Breast epithelium (tissue), 4 donors: ENCODE measurements at regions not wholly inside any gene's neighbourhood (a gene's known extent, or its start where the extent isn't known, plus 50 kb on each side); places are given as distances from the start of the nearest gene placed in this dataset.

ENCODE experiments used
- DNase-seq, 2 donors: peaks; one replicate each; pipeline ENCODE4 v3.0.0-alpha.2; 2019; ENCODE audit warnings: low spot score in 2 of 2
- H3K27ac ChIP-seq, 2 donors: fragments of 200-600 bp; sonication (generic) in 1 of 2; one replicate each; pipeline ENCODE4 v1.5.1; 2016 to 2019; ENCODE audit warnings: mild to moderate bottlenecking in 1 of 2
- H3K27me3 ChIP-seq, 2 donors: fragments of 200-600 bp; sonication (generic) in 1 of 2; one replicate each; pipeline versions ENCODE4 v1.5.1 to v1.6.0; 2017 to 2019; ENCODE audit warnings: control low read depth in 1 of 2, mild to moderate bottlenecking in 1 of 2
- H3K36me3 ChIP-seq: fragments of 200-600 bp; one replicate; pipeline ENCODE4 v1.5.1; 2019
- H3K4me1 ChIP-seq, 2 donors: fragments of 200-600 bp; sonication (generic); one replicate each; pipeline ENCODE4 v1.5.1; 2016 to 2019; ENCODE audit warnings: control low read depth in 1 of 2
- H3K4me3 ChIP-seq, 3 donors: fragments of 200-600 bp; sonication (generic); 1 replicate in 2 of 3; 2 replicates in 1 of 3; pipeline ENCODE4 v1.5.1; 2016 to 2019; ENCODE audit warnings: mild to moderate bottlenecking in 3 of 3, moderate library complexity in 2 of 3
- H3K9me3 ChIP-seq, 2 donors: fragments of 200-600 bp; sonication (generic) in 1 of 2; one replicate each; pipeline ENCODE4 v1.5.1; 2016 to 2019; ENCODE audit warnings: control low read depth in 1 of 2
- CTCF ChIP-seq, 3 donors: fragments of 450-650 bp; IDR thresholded peaks; one replicate each; pipeline ENCODE4 v1.5.1; 2016 to 2017; ENCODE audit warnings: antibody characterized with exemption in 3 of 3, mild to moderate bottlenecking in 3 of 3, moderate library complexity in 3 of 3
- POLR2A ChIP-seq: fragments of 450-650 bp; IDR thresholded peaks from one replicate; pipeline ENCODE4 v1.6.1; 2016; ENCODE audit warnings: antibody characterized with exemption, mild to moderate bottlenecking, moderate library complexity
- POLR2AphosphoS5 ChIP-seq, 3 donors: sonication (generic); formaldehyde crosslinking; IDR thresholded peaks; one replicate each; pipeline ENCODE4 v1.6.1; 2017; ENCODE audit warnings: antibody characterized with exemption in 3 of 3
- intact Hi-C: fragments of 100-400 bp; cut with DNase I; formaldehyde crosslinking; loops from one replicate; pipeline ENCODE4 v1.15.1; 2023; ENCODE audit warnings: low total_unique reads

GRCh38 chr3:30130391-30130790, 476.0 kb upstream of the TGFBR2 start:
- intact Hi-C loops, result no loop called here
- DNase-seq, result no peak

GRCh38 chr3:30131191-30131590, 475.2 kb upstream of the TGFBR2 start:
- H3K36me3 ChIP-seq, result no peaks in the 10 kb centered on the region
- TF ChIP-seq POLR2AphosphoS5 (IDR thresholded peaks at IDR 0.05), result no peak
- TF ChIP-seq POLR2A, result no peak
- no peak for TF ChIP-seq CTCF (IDR thresholded peaks at IDR 0.05)
- H3K9me3 ChIP-seq, result peaks cover 0 to 1% of the 10 kb centered on the region in 2 donors
- H3K27me3 ChIP-seq, result no peaks in the 10 kb centered on the region
- H3K27ac ChIP-seq, result no peak overlapping the region
- no peaks in the 10 kb centered on the region for H3K4me1 ChIP-seq
- no peak overlapping the region for H3K4me3 ChIP-seq
- intact Hi-C loops, result no loop called here
- DNase-seq, result no peak

More at GRCh38 chr3:30130391-30130790, 476.0 kb upstream of the TGFBR2 start:
- Histone ChIP-seq H3K27me3 (no peaks in the 10 kb centered on the region), H3K9me3 (no peaks in the 10 kb centered on the region), H3K27ac (no peak overlapping the region), H3K36me3 (no peaks in the 10 kb centered on the region), H3K4me3 (no peak overlapping the region), H3K4me1 (no peaks in the 10 kb centered on the region)
- no peak for TF ChIP-seq POLR2AphosphoS5 (IDR thresholded peaks at IDR 0.05)
- no peak for TF ChIP-seq CTCF (IDR thresholded peaks at IDR 0.05)
- TF ChIP-seq POLR2A, result no peak

- Histone ChIP-seq H3K9me3 (peaks cover 0 to 15% of the 10 kb centered on the region in 2 donors), H3K27ac (no peak overlapping the region), H3K27me3 (no peaks in the 10 kb centered on the region), H3K4me1 (no peaks in the 10 kb centered on the region), H3K36me3 (no peaks in the 10 kb centered on the region), H3K4me3 (no peak overlapping the region)
- DNase-seq, result no peak
- TF ChIP-seq CTCF (IDR thresholded peaks at IDR 0.05) (no peak), POLR2AphosphoS5 (IDR thresholded peaks at IDR 0.05) (no peak), POLR2A (no peak)
- intact Hi-C loops, result no loop called here
Observed at GRCh38 chr3:30135190-30135589, 471.2 kb upstream of the TGFBR2 start.

GRCh38 chr3:30139283-30139682, 467.1 kb upstream of the TGFBR2 start:
- Histone ChIP-seq H3K4me3 (no peak overlapping the region), H3K36me3 (no peaks in the 10 kb centered on the region), H3K27ac (no peak overlapping the region), H3K27me3 (no peaks in the 10 kb centered on the region), H3K4me1 (no peaks in the 10 kb centered on the region), H3K9me3 (peaks cover 0 to 15% of the 10 kb centered on the region in 2 donors)
- DNase-seq, result no peak
- intact Hi-C loops, result no loop called here
- no peak for TF ChIP-seq CTCF (IDR thresholded peaks at IDR 0.05)
- no peak for TF ChIP-seq POLR2A
- TF ChIP-seq POLR2AphosphoS5 (IDR thresholded peaks at IDR 0.05), result no peak

- H3K36me3 ChIP-seq, result no peaks in the 10 kb centered on the region
- no peak for DNase-seq
- TF ChIP-seq POLR2AphosphoS5 (IDR thresholded peaks at IDR 0.05) (no peak), CTCF (IDR thresholded peaks at IDR 0.05) (no peak), POLR2A (no peak)
- H3K9me3 ChIP-seq, result peaks cover 0 to 15% of the 10 kb centered on the region in 2 donors
- H3K27ac ChIP-seq, result no peak overlapping the region
- no peaks in the 10 kb centered on the region for H3K4me1 ChIP-seq
- no peaks in the 10 kb centered on the region for H3K27me3 ChIP-seq
- H3K4me3 ChIP-seq, result no peak overlapping the region
- intact Hi-C loops, result no loop called here
Observed at GRCh38 chr3:30140356-30141075, 465.9 kb upstream of the TGFBR2 start.
